ENCODE measurements at regions not wholly inside any gene's neighbourhood (a gene's known extent, or its start where the extent isn't known, plus 50 kb on each side); places are given as distances from the start of the nearest gene placed in this dataset.

DNA sequence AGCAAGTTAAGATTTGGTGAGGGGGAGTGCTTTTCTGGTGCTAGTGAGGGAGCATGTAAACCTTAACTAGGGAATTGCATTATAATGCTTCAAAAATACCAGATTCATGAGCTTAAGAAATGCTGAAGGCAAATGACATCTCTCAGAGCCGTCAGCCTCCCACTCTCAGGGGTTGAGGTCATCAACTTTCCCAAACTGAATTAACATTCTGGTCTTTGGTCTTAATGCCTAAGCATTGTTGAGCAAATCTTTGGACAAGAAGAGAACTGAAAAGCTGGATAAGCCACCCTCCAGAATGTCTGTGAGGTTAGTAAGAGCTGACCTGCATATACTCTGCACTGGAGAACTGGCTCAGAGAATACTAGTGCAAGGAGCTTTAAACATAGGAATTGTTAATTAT lies 124.9 kb upstream of the GAP43 start:
- no peak for DNase-seq (ENCODE audit: low spot score in 2 of 2)
- no peak overlapping the region for H3K27ac ChIP-seq
- H3K27me3 ChIP-seq = no peaks in the 10 kb centered on the region
- H3K4me1 ChIP-seq = no peaks in the 10 kb centered on the region
- no peaks in the 10 kb centered on the region for H3K9me3 ChIP-seq
- no peak overlapping the region for H3K4me3 ChIP-seq
- no peaks in the 10 kb centered on the region for H3K36me3 ChIP-seq
- WGBS = 64% methylated on average over 1 of the region's 1 CpG
- TF ChIP-seq POLR2AphosphoS5 (IDR thresholded peaks at IDR 0.05) (no peak), POLR2A (IDR thresholded peaks at IDR 0.05) (no peak), EP300 (IDR thresholded peaks at IDR 0.05) (no peak)
- TF ChIP-seq, protein P1, sequence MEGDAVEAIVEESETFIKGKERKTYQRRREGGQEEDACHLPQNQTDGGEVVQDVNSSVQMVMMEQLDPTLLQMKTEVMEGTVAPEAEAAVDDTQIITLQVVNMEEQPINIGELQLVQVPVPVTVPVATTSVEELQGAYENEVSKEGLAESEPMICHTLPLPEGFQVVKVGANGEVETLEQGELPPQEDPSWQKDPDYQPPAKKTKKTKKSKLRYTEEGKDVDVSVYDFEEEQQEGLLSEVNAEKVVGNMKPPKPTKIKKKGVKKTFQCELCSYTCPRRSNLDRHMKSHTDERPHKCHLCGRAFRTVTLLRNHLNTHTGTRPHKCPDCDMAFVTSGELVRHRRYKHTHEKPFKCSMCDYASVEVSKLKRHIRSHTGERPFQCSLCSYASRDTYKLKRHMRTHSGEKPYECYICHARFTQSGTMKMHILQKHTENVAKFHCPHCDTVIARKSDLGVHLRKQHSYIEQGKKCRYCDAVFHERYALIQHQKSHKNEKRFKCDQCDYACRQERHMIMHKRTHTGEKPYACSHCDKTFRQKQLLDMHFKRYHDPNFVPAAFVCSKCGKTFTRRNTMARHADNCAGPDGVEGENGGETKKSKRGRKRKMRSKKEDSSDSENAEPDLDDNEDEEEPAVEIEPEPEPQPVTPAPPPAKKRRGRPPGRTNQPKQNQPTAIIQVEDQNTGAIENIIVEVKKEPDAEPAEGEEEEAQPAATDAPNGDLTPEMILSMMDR (IDR thresholded peaks at IDR 0.05) = no peak

GRCh38 chr3:115498898-115499297 lies 124.4 kb upstream of the GAP43 start:
- no peak for DNase-seq (ENCODE audit: low spot score in 2 of 2)
- Histone ChIP-seq H3K4me1 (no peaks in the 10 kb centered on the region), H3K27me3 (no peaks in the 10 kb centered on the region), H3K36me3 (no peaks in the 10 kb centered on the region), H3K4me3 (no peak overlapping the region), H3K27ac (no peak overlapping the region), H3K9me3 (no peaks in the 10 kb centered on the region)
- WGBS = 83% methylated on average over 1 of the region's 1 CpG
- TF ChIP-seq EP300 (IDR thresholded peaks at IDR 0.05) (no peak), POLR2AphosphoS5 (IDR thresholded peaks at IDR 0.05) (no peak), POLR2A (IDR thresholded peaks at IDR 0.05) (no peak)
- TF ChIP-seq, protein P1 (IDR thresholded peaks at IDR 0.05) = no peak

DNA sequence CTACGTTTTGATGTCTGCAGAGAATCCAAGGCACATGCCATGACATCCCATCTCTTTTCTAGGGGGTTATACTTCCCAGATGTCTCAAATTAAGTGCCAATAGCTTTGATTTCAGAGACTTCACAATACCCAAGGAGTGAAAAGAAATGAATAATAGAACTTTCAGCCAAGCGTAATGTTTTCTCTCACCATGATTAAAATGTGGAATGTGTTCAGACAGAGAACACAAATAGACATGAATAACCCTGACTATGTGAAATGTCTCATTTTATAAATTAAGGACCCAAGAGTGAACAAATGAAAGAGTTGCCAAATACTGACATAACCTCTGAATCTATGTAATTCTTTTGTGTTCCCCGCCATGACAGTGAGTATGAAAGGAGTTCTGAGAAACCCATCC lies 123.6 kb upstream of the GAP43 start:
- WGBS = 89% methylated on average over 3 of the region's 3 CpGs
- H3K27ac ChIP-seq = no peak overlapping the region

DNA sequence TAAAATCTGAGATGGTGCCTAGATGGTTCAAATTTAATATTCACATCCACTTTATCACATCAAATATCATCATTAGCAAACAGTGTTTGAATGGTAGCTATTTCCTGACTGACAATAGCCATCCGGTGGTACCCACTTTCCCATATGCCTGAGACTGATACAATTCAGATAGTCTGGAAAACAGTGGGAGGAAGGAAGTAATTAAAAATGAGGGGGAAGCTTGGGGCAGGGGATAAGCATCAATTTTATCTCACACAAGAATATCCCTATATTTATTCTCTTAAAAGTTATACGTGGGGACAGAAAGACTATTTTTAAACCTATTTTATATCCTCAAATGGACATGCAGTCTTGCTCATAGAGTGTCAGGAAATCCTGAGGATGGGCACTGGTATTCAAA lies 122.5 kb upstream of the GAP43 start:
- Histone ChIP-seq H3K36me3 (no peaks in the 10 kb centered on the region), H3K9me3 (no peaks in the 10 kb centered on the region), H3K27me3 (no peaks in the 10 kb centered on the region), H3K4me1 (no peaks in the 10 kb centered on the region), H3K27ac (no peak overlapping the region), H3K4me3 (no peak overlapping the region)
- TF ChIP-seq, protein P1 (IDR thresholded peaks at IDR 0.05) = no peak
- TF ChIP-seq EP300 (IDR thresholded peaks at IDR 0.05) (no peak), POLR2AphosphoS5 (IDR thresholded peaks at IDR 0.05) (no peak), POLR2A (IDR thresholded peaks at IDR 0.05) (no peak)
- WGBS = 51% methylated on average over 2 of the region's 2 CpGs
- no peak for DNase-seq (ENCODE audit: low spot score in 2 of 2)

More for the DNA sequence above, 123.6 kb upstream of the GAP43 start:
- no peak for DNase-seq (ENCODE audit: low spot score in 2 of 2)
- Histone ChIP-seq H3K4me1 (no peaks in the 10 kb centered on the region), H3K4me3 (no peak overlapping the region), H3K36me3 (no peaks in the 10 kb centered on the region), H3K9me3 (no peaks in the 10 kb centered on the region), H3K27me3 (no peaks in the 10 kb centered on the region)
- no peak for TF ChIP-seq EP300 (IDR thresholded peaks at IDR 0.05)
- TF ChIP-seq, protein P1 (IDR thresholded peaks at IDR 0.05) = no peak
- no peak for TF ChIP-seq POLR2A (IDR thresholded peaks at IDR 0.05)
- no peak for TF ChIP-seq POLR2AphosphoS5 (IDR thresholded peaks at IDR 0.05)

- Histone ChIP-seq H3K36me3 (no peaks in the 10 kb centered on the region), H3K27me3 (no peaks in the 10 kb centered on the region), H3K4me1 (no peaks in the 10 kb centered on the region), H3K27ac (no peak overlapping the region), H3K4me3 (no peak overlapping the region), H3K9me3 (no peaks in the 10 kb centered on the region)
- no peak for DNase-seq (ENCODE audit: low spot score in 2 of 2)
- WGBS = 87% methylated on average over 4 of the region's 4 CpGs
- TF ChIP-seq, protein P1 (IDR thresholded peaks at IDR 0.05) = no peak
- TF ChIP-seq POLR2A (IDR thresholded peaks at IDR 0.05) = no peak
- no peak for TF ChIP-seq POLR2AphosphoS5 (IDR thresholded peaks at IDR 0.05)
- no peak for TF ChIP-seq EP300 (IDR thresholded peaks at IDR 0.05)
Measured at GRCh38 chr3:115502128-115502527, 121.2 kb upstream of the GAP43 start.

All from suprapubic skin (tissue), 4 donors.